ENCODE measurements at regions not wholly inside any gene's neighbourhood (a gene's known extent, or its start where the extent isn't known, plus 50 kb on each side); places are given as distances from the start of the nearest gene placed in this dataset.

DNA sequence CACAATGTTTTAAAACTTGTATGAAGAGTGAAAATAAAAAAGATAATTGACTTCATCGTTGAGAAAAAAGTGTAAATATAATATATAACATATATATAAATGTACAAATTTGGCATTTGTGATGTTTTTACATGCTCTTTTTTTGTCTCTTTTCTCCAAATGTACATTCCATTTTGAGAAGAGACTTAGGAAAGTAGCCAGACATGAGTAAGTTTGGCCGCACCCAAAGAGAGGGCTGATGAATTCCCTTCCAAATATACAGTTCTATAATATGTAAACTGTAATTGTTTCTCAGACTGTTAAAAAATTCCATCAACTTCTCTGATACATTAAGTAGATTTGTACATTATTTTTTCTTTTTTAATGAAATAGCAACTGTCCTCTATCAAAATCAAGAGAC, 193.2 kb upstream of the MAP3K1 start:
- no peak for DNase-seq (ENCODE audit: low read depth)

DNA sequence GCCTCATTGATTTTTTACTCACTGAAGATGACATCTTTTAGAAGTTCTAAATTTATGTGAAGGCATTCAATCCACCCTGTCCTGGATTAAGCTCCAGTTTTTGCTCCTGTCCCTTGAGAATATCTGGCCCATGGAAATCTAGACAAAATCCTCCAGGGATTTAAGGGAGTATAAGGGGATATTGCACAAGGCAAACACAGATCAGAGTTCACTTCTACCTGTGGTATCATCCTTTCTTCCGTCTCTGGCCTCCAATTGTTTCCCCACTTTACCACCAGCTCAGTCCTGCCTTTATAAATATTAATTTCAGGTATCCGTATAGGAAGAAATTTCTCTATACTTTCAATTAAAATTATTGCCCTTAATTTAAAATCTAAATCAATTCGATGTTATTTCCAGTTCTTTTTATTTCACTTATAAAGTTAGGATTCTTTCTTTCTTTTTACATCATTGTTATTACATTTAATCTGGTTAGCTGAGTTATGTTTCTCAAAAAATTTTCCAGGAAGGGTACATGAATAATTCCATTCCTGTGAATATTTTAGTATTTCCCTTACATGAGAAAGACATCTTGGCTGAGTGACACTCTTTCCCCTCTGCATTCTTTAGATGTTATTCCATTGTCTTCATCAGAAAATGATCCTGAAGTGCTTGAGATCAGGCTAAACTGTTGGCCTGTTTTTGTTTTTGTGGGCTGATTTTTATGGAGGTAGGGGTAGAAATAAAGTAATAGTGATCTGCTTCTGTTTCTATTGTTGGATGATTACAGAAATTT, 194.3 kb upstream of the MAP3K1 start:
- no peak for DNase-seq (ENCODE audit: low read depth)

DNA sequence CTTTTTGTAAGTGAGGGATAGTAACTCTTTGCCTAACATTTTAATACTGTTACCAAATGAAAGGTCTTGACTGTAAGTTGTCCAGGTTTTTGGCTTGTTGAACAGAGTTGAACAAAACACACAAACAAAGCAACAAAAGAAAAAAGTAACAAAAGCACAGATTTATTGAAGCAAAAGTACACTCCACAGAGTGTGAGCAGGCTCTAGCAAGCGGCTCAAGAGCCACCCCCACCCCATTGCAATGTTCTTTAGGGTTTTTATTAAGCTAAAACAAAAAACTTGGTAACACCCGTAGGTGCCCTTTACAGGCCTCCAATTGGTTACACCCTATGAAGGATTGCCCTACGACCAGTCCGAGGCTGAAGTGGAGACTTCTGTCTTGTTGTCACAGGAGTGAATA, 197.4 kb upstream of the MAP3K1 start:
- no peak for DNase-seq (ENCODE audit: low read depth)

DNA sequence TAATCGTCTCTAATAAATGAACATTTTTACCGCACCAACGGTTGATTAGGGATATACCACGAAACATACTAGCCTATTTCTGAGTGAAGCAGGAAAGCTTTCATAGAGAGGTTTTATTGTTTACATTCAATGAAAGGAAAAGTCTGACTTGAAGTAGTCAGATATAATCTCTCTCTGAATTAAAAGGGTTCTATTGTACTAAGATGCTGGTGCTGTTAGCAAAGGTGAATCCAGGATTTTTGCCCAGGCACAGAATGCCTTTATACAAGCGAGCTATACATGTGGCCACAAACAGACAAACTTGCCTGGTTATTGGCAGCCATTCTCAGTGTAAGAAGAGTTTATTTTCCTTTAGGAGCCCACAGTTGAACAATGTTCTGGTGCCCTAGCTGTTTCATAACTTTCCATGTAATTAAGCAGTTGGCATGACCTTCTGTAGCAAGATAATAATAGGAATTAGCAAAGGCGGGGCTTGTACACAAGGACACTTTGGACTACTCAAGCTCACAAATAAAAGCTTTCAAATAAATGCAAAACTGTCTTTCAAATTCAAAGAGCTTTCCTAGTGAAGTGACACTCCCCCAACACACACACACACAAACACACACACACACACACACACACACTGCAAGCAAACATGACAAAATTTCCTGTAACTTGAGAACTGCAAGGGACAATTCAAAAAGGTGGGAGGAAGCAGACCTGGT, 198.7 kb upstream of the MAP3K1 start:
- DNase-seq (ENCODE audit: low read depth), result no peak

DNA sequence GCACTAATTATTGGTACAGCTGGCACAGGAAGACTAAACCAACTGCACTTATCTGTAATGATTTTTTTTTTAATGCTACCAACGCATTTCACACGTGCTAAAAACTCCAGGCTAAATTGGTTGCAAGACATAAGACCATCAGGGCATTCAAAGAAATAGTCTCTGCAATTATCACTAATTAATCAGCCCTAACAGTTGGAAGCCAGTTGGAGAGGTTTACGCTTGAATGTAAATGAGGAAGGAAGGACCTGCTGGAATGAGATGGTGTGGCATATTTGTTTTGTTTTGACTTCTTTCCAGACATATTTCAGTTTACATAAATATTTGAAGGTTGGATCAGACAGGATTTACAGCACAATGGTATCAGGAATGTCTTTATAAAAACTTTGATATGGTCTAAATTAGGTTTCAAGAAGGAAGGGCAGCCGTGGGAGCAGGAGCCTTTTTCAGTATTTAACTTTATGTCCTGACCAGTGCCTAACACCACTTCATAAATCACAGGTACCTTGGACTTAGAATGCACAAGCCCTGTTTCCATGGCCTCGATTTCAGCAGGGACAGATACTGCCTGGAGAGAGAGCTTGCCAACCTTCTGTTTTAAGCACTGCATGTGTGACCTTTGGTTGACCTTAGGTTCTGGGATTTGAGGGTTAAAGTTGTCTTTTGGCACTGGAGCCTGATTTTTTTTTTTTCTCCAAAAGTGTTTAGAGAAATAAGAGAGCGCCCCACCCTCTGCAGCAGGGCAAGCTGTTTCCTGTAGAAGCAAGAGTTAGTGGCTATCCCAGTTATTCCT, 199.8 kb upstream of the MAP3K1 start:
- no peak for DNase-seq (ENCODE audit: low read depth)

DNA sequence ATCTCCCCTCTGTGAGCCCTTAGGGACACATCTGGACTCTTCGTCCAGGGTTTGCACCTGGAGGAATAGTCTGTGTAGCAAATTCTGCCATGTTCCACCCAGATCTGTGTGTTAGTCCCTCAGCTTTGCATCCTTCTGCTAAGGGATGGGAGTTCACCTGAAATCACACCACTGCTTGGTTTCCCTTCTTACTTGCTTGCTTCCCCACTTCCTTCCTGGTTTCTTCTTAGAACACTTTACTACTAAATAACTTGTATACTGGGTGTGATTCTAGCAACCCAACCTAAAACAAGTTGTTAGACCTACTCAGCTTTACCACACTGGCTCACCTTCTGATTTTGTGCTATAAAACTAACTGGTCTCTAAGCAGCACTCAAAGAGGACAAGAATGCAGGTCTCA, 202.6 kb upstream of the MAP3K1 start:
- DNase-seq (ENCODE audit: low read depth), result no peak

DNA sequence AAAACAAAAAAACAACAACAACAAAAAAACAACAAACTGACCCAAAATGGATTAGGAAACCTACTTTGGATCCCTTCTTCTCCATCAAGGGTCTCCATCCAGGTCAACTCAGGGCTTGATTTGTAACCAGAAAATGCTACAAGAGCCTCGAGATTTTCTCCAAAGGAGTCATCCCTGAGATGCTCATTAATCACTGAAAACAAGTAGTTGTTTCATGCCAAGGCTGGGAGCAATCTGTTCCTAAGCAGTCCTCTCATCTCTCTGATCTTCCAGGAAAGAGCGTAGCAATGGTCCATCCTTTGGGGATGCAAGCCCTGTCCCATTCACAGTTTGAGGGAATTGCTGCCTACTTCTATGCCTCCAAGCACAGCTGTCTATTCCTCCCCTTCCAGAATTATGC, 203.0 kb upstream of the MAP3K1 start:
- no peak for DNase-seq (ENCODE audit: low read depth)

DNA sequence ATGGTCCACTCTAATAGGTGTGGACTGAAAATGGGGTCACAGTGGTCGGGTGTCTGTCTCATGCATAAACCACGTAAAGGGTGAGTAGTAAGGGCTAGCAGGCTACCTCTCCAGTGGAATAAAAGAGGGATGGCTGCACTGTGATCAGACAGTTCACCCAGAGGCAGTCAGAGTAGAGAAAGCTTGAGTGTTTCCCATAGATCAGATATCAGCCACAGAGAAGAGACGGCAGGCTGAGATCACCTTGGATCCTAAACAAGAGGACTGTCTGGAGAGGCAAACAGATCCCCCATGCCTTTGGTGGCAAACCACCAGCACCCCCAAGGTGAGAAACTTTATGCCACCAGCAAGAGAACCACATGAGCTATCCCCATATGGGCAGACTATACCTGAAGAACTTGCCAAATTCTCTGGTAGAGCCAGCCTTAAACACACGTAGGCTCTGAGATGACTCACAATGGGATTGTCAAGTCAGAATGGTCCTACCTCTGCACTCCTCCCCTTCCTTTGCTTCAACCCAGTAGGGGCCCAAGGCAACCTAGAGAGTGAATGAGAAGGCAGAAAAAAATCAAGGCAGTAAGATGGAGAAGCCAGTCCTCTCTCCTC, 205.2 kb upstream of the MAP3K1 start:
- no peak for DNase-seq (ENCODE audit: low read depth)

DNA sequence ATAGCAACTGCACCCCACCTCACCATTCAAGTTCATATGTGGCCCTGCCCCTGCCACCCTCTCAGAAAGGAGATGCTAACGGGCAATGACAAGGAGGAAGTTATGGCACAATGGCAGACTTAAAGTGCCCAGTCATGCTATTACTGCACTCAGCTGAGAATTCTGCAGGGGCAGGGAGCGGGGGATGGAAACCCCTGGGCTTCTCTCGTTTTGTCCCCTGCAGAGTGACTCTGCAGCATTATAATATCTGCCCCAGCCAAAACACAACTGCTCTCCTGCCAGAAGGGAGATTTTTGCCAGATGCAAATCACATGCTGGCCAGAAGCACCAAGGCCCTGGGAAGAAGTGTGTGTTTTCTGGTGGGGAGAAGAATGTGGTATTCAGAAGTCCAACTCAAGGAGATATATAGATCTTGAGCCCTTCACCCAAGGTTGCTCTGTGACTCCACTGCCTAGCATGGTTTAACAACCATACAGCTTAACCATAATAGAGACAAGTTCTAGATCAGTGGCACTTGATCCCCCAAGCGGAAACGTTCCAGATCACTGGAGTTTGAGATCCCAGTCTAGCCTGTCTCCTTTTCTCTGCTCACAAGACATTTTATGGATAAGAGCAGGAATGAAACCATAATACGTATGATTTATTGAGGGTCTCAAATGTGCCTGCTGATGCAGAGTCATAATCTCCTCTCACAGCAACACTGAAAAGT, 207.0 kb upstream of the MAP3K1 start:
- DNase-seq (ENCODE audit: low read depth), result no peak

DNA sequence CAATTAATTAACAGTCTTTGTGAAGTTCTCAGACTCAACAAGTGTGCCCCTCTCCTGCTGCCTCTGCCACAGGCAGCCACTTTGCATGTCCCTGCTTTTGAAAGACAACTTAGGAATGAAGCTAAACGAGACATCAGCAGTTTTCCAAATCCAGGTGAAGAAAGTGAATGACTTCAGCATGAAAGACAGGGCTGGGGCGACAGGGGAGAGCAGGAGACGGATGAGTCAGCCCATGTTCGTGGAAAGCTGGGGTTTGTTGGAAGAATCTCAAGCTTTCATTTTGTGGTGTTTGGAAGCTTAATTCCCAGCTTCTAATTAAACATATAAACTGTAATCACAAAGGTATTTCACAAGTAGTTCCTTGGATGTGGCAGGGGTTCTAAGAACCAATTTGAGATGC, 207.8 kb upstream of the MAP3K1 start:
- no peak for DNase-seq (ENCODE audit: low read depth)

DNA sequence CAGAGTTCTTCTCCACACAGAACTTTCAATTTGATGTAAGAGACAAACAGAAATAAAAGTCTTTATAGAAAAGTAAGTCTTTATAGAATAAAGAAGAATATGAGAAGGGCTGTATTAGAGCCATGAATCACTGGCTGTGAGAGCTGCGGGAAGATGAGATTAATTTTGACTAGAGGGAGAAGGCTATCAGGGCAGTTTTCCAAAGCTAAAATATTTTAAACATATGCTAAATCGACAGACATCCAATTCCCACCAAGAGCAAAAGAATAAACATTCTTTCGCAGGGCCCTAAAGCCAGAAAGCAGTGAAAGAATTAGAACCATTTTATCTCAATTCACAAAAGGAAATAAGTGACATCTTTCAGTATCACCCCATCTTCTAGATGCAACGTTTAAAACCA, 208.3 kb upstream of the MAP3K1 start:
- no peak for DNase-seq (ENCODE audit: low read depth)

DNA sequence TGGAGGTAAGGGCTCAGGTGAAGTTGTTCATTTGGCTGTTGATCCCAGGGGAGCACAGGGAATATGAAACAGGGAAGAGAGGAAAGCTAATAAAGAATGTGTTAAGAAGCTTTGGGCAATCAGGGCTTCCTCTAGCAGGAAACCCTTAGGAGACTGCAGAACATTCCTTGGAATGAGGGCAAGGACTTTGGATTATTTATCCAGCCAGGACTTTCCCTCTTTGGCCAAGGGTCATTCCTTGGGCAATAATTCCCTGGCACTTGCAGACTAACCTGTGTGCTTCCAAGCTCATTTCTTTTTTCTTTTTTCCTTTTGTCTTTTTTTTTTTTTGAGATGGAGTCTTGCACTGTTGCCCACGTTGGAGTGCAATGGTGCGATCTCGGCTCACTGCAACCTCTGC, 209.2 kb upstream of the MAP3K1 start:
- no peak for DNase-seq (ENCODE audit: low read depth)

DNA sequence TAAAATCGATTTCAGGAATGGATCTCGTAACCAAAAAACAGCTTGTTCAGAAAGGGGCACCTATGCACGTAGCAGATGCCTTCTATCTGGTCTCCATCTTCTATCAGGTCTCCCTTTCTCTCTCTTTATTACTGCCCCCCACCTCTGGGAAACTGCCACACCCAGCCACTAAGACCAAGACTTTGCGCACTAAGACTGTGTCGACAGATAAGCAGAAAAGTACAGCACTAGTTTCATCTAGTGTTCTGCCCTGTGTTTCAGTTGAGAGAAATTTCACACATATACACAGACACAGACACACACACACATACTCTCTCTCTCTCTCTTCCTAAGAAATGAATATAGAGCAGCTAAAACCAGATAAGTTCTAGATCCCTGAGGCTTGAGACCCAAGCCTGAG, 210.1 kb upstream of the MAP3K1 start:
- no peak for DNase-seq (ENCODE audit: low read depth)

DNA sequence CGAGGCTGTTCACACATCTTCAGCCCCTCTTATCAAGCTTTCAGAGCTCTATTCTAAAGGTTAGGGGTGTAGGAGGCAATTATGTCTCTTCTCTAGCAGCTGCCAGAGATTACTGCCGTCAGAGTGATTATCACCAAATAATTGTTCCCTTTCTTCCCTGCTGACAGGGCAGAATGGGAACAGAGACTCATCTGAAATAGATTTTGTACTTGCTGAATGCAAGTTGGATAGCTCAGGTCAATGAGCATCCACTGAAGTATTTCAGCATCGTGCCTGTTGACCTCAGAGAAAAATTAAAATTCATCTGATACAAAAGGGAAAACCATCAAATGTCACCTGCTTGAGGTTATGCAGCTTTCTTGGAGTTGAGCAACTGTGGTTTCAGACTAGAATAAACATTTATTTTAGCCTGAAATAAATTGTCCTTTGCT, 213.7 kb upstream of the MAP3K1 start:
- DNase-seq (ENCODE audit: low read depth), result no peak

DNA sequence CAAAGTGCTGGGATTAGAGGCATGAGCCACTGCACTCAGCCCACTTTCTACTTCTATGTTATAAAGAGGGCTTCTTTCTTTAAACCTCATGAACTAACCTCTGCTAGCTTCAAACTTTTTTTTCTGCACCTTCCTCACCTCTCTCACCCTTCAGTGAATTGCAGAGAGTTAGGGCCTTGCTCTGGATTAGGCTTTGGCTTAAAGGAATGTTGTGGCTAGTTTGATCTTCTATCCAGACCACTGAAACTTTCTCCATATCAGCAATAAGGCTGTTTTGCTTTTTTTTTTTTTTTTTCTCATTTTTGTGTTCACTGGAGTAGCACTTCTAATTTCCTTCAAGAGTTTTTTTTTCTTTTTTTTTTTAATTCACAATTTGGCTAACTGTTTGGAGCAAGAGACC, 216.4 kb upstream of the MAP3K1 start:
- no peak for DNase-seq (ENCODE audit: low read depth)

DNA sequence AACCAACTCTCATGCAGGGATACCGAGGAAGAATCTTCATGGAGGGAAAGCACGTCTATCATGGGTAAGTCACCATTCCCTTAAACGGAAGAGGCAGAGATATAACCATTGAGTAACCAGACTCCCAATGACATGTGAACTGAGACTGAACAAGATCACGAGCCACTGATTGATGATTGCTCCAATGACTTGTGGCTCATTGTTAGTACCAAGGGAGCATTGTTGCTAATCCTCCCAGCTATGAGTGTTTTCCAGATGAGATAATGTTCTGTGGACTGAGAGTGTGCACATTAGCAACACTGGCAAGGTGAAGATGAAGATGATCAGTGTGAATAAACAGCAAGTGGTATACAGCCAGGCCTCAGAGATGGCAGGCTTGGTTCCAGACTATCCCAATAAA, 219.2 kb upstream of the MAP3K1 start:
- DNase-seq (ENCODE audit: low read depth), result no peak

DNA sequence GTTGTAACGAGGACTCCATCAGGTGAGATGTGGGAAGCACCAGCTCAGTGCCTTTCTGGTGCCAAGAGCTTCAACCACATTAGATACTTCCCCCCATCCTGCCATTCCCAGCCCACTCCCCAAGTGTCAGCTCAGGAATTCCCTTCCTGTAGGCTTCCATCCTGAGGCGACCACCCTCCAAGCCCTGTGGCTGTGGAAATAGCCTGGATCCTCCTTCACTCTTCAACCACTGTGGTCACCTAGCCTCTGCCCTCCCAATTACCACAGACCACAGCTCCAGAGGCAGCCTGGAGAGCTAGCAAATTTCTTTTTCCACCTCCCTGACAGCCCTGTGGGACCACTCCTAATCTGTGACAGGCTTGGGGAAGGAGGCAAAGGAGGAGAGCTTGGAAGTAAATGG, 219.8 kb upstream of the MAP3K1 start:
- DNase-seq (ENCODE audit: low read depth), result no peak

DNA sequence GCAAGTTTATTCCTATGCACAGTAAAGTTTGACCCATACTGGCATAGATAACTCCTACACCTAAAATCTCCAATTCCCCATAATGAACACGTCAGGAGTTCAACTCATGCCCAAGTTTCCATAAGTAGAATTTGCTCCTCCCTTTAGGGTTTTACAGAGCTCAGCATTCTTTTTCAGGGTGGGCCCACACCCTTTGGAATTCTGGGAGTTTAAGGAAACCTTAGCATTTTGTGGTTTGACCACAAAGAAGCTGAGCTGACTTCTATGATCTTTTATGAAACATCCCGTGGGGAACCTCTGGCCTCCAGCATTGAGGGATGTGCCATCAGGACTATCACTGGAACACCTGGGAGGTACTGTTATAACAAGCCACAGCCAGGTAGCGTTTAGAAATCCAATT, 220.6 kb upstream of the MAP3K1 start:
- DNase-seq (ENCODE audit: low read depth), result no peak

DNA sequence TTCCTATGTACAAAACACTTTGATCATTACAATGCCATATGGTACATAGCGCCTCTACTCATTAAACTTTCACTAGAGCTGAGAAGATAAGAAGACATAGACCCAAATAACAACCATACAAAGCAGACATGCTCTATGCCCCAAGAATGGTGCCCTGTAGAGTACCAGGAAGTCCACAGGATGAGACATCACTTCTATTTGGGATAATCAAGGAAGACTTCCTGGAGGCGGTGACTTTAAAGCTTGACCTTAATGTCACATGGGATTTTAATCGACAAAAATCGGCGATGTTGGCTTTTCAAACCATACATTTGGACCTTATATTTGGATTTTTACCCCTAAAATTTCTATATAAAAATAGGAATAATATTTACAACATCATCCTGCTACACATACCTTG, 224.3 kb upstream of the MAP3K1 start:
- DNase-seq (ENCODE audit: low read depth), result no peak

DNA sequence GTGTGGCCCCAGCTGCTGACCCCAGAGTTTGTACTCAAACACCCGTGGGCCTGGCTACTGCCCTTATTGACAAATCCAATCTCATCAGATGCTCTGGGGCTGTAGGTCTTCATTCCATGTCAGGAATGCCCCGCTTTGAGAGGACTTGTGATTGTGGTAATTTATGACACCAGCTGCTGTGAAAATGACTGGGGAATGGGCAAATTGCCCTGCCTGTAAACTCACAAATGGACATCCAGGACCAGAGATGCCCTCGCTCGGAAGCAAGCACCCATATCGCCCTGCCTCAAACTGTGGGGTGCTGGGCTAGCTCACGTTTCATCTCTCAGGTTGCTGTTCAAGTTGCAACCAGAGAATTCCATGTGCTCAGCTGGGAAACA, 225.9 kb upstream of the MAP3K1 start:
- DNase-seq (ENCODE audit: low read depth), result no peak

DNA sequence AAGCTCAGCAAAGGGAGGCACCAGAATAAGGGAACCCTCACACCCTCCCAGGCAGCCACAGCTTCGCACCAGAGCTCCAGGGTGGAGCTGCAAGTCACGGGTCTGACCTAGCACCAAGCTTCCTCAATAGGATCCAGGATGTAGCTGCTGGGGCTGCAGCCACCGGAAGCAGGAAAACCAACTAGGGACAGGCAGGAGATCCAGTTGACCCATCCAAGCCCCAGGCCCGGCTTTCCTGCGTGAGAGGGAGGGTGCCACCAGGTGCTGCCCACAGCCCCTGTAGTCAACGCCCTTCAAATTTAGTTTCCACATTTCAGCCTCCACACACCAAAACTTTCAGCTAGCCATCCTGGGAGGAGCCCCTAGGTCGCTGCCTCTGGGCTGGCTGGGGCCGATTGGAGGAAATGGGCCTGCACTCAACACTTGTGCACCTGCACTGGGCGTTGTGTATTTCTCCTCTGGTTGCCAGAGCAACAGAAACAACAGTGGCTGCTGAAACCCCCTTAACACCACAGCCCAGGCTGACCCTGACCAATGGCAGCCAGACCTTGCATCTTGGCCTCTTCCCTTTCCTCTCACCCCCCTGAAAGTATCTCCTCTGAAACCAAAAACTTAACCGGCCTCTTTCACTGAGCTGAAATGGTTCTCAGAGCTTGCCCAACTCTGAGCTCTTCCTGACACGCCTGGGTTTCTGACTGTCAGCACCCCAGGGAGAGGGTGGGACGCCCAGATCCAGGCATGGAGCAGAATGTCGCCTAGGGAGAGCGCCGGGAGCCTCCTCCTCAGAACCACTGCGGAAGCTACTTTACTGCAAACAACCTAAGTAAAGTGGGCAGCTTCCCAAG, 226.5 kb upstream of the MAP3K1 start:
- peak; percentile 15 for DNase-seq (ENCODE audit: low read depth)
